Spinal cord (tissue), 9 donors: ENCODE measurements at regions not wholly inside any gene's neighbourhood (a gene's known extent, or its start where the extent isn't known, plus 50 kb on each side); places are given as distances from the start of the nearest gene placed in this dataset.

ENCODE experiments used
- DNase-seq, 6 donors: peaks; one replicate each; pipeline versions ENCODE4 v3.0.0 to v3.0.0-alpha.2; 2013 to 2015; ENCODE audit warnings: low spot score in 6 of 6, low read depth in 4 of 6
- H3K27ac ChIP-seq: one replicate; pipeline ENCODE4 v1.5.1; 2013; ENCODE audit warnings: low read depth, low read length, control low read depth
- H3K27me3 ChIP-seq: one replicate; pipeline ENCODE4 v1.6.1; 2013; ENCODE audit warnings: low read length; ENCODE audit not compliant: control insufficient read depth, insufficient read depth
- H3K36me3 ChIP-seq: one replicate; pipeline ENCODE4 v1.6.1; 2013; ENCODE audit warnings: low read length; ENCODE audit not compliant: control insufficient read depth, insufficient read depth
- H3K4me1 ChIP-seq: one replicate; pipeline ENCODE4 v1.6.1; 2013; ENCODE audit warnings: low read length; ENCODE audit not compliant: control insufficient read depth, insufficient read depth
- H3K4me3 ChIP-seq: one replicate; pipeline ENCODE4 v1.5.1; 2013; ENCODE audit warnings: low read depth, low read length, control low read depth
- H3K9me3 ChIP-seq: one replicate; pipeline ENCODE4 v1.6.1; 2013; ENCODE audit warnings: low read length; ENCODE audit not compliant: control insufficient read depth, insufficient read depth
- WGBS: methylation state at CpG from one replicate; pipeline ENCODE4 v1.1.5; 2013; ENCODE audit warnings: missing lambda C conversion rate; ENCODE audit not compliant: insufficient coverage; 5-methylcytosine and 5-hydroxymethylcytosine counted together
- donor health status: healthy.

DNA sequence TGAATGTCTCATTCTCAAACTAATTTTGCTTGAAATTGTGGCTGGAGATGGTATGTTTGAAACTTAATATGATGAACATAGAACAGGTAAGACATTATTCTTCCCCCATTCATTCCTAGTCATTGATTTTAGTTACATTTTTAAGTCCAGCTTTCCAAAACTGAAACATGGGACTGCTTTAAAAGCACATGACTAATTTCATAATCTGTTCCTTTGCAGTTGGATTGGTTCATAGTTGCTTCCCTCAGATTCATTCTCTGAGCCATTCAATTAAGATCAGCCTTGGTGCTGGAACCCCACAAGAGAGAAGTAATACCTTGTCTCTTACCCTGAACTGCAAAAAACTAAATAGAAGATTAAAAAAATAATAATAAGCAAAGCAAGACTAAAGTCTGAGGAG, 87.5 kb upstream of the TGFBR2 start:
- H3K27me3 ChIP-seq = no peaks in the 10 kb centered on the region
- H3K4me1 ChIP-seq = no peaks in the 10 kb centered on the region
- peak overlapping the region; percentile 17 for H3K27ac ChIP-seq
- no peaks in the 10 kb centered on the region for H3K36me3 ChIP-seq
- DNase-seq = no peak
- H3K9me3 ChIP-seq = no peaks in the 10 kb centered on the region
- H3K4me3 ChIP-seq = no peak overlapping the region

DNA sequence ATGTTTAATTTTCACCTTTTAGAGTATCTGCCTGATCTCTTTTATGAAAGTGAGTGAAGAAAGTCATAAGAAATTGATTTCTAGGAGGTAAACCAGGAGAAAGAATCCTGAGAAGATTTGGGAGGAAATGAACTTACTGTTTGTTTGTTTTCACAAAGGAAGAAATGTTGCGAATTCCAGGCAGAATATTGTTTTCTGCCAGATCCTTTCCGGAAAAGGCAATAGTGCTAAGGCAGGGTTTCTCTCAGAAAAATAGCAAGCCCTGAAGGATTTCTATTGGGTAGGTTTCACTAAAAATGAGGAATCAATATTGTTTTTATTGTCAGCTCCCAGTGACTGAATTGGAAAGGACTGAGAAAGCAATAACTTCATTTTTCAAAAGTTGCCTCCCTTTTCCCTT, 85.7 kb upstream of the TGFBR2 start:
- no peaks in the 10 kb centered on the region for H3K27me3 ChIP-seq
- DNase-seq = peak in 1 of 6 donors; percentile 41
- H3K9me3 ChIP-seq = no peaks in the 10 kb centered on the region
- WGBS = 50% methylated on average over 2 of the region's 2 CpGs
- H3K4me3 ChIP-seq = no peak overlapping the region
- H3K27ac ChIP-seq = no peak overlapping the region
- no peaks in the 10 kb centered on the region for H3K36me3 ChIP-seq
- H3K4me1 ChIP-seq = no peaks in the 10 kb centered on the region

DNA sequence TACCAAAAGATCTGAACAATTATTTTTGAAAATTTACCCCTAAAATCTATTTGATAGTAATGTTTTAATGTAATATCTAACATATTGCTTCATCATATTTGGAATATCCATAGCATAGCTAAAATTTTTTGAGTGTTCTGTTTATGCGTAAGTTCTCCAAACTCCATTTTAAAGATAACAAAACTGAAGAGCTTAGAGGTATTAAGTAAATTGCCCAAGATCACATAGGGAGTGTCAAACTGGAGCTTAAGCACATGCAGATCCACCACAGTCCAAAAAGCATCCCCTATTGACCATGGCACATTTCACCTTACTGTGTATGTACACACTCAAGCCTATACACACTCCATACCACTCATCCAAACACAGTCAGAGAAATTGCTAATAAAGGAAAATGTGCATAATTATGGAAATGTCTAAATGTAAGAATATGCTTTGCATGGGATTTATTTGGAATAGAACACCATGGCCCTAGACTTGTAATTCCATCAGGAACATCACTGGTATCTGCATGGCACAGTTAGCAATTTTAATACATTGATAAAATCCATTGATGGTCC, 85.2 kb upstream of the TGFBR2 start:
- H3K27me3 ChIP-seq = no peaks in the 10 kb centered on the region
- WGBS = no CpG with 5 or more reads among the region's 1 CpG
- H3K4me3 ChIP-seq = no peak overlapping the region
- H3K36me3 ChIP-seq = no peaks in the 10 kb centered on the region
- no peaks in the 10 kb centered on the region for H3K4me1 ChIP-seq
- H3K9me3 ChIP-seq = no peaks in the 10 kb centered on the region
- no peak overlapping the region for H3K27ac ChIP-seq
- no peak for DNase-seq

GRCh38 chr3:30522476-30522875, 83.9 kb upstream of the TGFBR2 start:
- DNase-seq = no peak
- Histone ChIP-seq H3K36me3 (no peaks in the 10 kb centered on the region), H3K27me3 (no peaks in the 10 kb centered on the region), H3K4me1 (no peaks in the 10 kb centered on the region), H3K9me3 (no peaks in the 10 kb centered on the region), H3K4me3 (no peak overlapping the region), H3K27ac (no peak overlapping the region)
- 75% methylated on average over 6 of the region's 8 CpGs for WGBS

- Histone ChIP-seq H3K27me3 (no peaks in the 10 kb centered on the region), H3K36me3 (no peaks in the 10 kb centered on the region), H3K27ac (no peak overlapping the region), H3K9me3 (no peaks in the 10 kb centered on the region), H3K4me3 (no peak overlapping the region), H3K4me1 (no peaks in the 10 kb centered on the region)
- DNase-seq = no peak
- 36% methylated on average over 1 of the region's 1 CpG for WGBS
Measured at GRCh38 chr3:30523366-30523765, 83.0 kb upstream of the TGFBR2 start.

- Histone ChIP-seq H3K9me3 (no peaks in the 10 kb centered on the region), H3K27me3 (no peaks in the 10 kb centered on the region), H3K36me3 (no peaks in the 10 kb centered on the region), H3K4me3 (no peak overlapping the region), H3K4me1 (no peaks in the 10 kb centered on the region), H3K27ac (no peak overlapping the region)
- WGBS = 71% methylated on average over 1 of the region's 4 CpGs
- DNase-seq = no peak
Measured at GRCh38 chr3:30524357-30525040, 81.9 kb upstream of the TGFBR2 start.

- no peak for DNase-seq
- H3K27me3 ChIP-seq = no peaks in the 10 kb centered on the region
- H3K36me3 ChIP-seq = no peaks in the 10 kb centered on the region
- no peaks in the 10 kb centered on the region for H3K9me3 ChIP-seq
- H3K4me3 ChIP-seq = no peak overlapping the region
- WGBS = 100% methylated on average over 1 of the region's 1 CpG
- no peak overlapping the region for H3K27ac ChIP-seq
- no peaks in the 10 kb centered on the region for H3K4me1 ChIP-seq
Measured at GRCh38 chr3:30526031-30526430, 80.4 kb upstream of the TGFBR2 start.

DNA sequence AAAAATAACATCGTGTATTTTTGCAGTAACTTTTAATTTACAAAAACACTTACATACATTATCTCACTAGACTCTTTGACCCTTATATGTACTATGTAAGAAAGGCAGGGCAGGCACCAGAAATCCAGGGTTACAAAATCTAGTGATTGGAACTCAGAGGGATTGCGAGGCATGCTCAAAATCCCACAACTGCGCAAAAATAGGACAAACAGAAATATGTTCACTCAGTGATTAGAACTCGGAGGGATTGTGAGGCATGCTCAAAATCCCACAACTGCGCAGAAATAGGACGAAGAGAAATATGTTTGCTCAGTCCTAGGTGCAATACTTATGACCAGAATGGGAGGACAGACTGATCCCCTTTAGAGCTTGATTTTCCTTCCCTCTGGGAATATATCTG, 79.2 kb upstream of the TGFBR2 start:
- no peaks in the 10 kb centered on the region for H3K4me1 ChIP-seq
- H3K4me3 ChIP-seq = no peak overlapping the region
- no peak overlapping the region for H3K27ac ChIP-seq
- no peaks in the 10 kb centered on the region for H3K36me3 ChIP-seq
- WGBS = 100% methylated on average over 3 of the region's 6 CpGs
- no peaks in the 10 kb centered on the region for H3K9me3 ChIP-seq
- H3K27me3 ChIP-seq = no peaks in the 10 kb centered on the region
- no peak for DNase-seq

DNA sequence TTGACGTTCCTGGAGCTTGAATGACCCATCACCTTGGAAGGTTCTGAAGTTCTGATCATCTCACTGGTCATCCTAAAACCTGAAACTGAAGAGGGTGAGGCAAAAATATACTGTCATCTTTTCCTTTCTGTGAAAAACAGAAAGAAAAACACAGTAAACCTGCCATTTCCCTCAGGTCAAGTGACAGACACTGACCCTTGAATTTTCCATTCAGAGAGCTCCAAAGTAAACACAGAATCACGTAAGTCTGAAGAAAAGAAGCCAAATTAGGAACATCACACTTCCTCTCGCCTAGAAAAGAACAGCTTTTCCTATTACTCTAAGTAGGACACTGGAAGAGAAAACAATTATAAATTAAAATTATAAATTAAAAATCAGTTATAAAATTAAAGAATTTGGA, 78.7 kb upstream of the TGFBR2 start:
- 73% methylated on average over 2 of the region's 3 CpGs for WGBS

GRCh38 chr3:30530084-30530483, 76.3 kb upstream of the TGFBR2 start:
- H3K27me3 ChIP-seq = no peaks in the 10 kb centered on the region
- H3K27ac ChIP-seq = no peak overlapping the region
- no peaks in the 10 kb centered on the region for H3K36me3 ChIP-seq
- H3K4me1 ChIP-seq = no peaks in the 10 kb centered on the region
- DNase-seq = no peak
- H3K4me3 ChIP-seq = no peak overlapping the region
- WGBS = no CpG with 5 or more reads among the region's 1 CpG
- no peaks in the 10 kb centered on the region for H3K9me3 ChIP-seq

More for the DNA sequence above, 78.7 kb upstream of the TGFBR2 start:
- Histone ChIP-seq H3K36me3 (no peaks in the 10 kb centered on the region), H3K9me3 (no peaks in the 10 kb centered on the region), H3K4me1 (no peaks in the 10 kb centered on the region), H3K27me3 (no peaks in the 10 kb centered on the region), H3K27ac (no peak overlapping the region), H3K4me3 (no peak overlapping the region)
- peak in 1 of 6 donors; percentile 33 for DNase-seq
